Stimulated activated CD4-positive, alpha-beta T cell treated with anti-CD3 and anti-CD28 coated beads, TNF-alpha, amount 100 ng/mL, for 24 hours (primary cell): ENCODE measurements at regions not wholly inside any gene's neighbourhood (a gene's known extent, or its start where the extent isn't known, plus 50 kb on each side); places are given as distances from the start of the nearest gene placed in this dataset.

Experiments used
- DNase-seq, 3 experiments: peaks; one replicate each; pipeline ENCODE4 v3.0.0-alpha.2; 2020; ENCODE audit warnings: low read depth in 3 of 3

GRCh38 chr3:95352471-95352870 lies 1289.6 kb downstream of the NSUN3 start:
- DNase-seq: no peak

- no peak for DNase-seq
Measured at GRCh38 chr3:95354489-95354888, 1291.6 kb downstream of the NSUN3 start.

GRCh38 chr3:95356764-95357501 lies 1294.1 kb downstream of the NSUN3 start:
- DNase-seq: no peak

GRCh38 chr3:95387242-95388021 lies 1324.6 kb downstream of the NSUN3 start:
- DNase-seq: no peak

GRCh38 chr3:95389725-95390313 lies 1327.0 kb downstream of the NSUN3 start:
- DNase-seq: no peak

GRCh38 chr3:95394286-95394685 lies 1331.4 kb downstream of the NSUN3 start:
- no peak for DNase-seq

- DNase-seq: no peak
Measured at GRCh38 chr3:95399585-95399984, 1336.7 kb downstream of the NSUN3 start.

- DNase-seq: no peak
Measured at GRCh38 chr3:95401693-95402092, 1338.8 kb downstream of the NSUN3 start.

GRCh38 chr3:95407709-95408463 lies 1345.0 kb downstream of the NSUN3 start:
- DNase-seq: no peak

- no peak for DNase-seq
Measured at GRCh38 chr3:95408464-95408862, 1345.6 kb downstream of the NSUN3 start.

- no peak for DNase-seq
Measured at GRCh38 chr3:95418251-95418650, 1355.4 kb downstream of the NSUN3 start.

GRCh38 chr3:95424279-95424678 lies 1361.4 kb downstream of the NSUN3 start:
- DNase-seq: no peak

- DNase-seq: no peak
Measured at GRCh38 chr3:95434491-95434890, 1371.6 kb downstream of the NSUN3 start.

- DNase-seq: no peak
Measured at GRCh38 chr3:95437409-95437808, 1374.5 kb downstream of the NSUN3 start.

- no peak for DNase-seq
Measured at GRCh38 chr3:95438274-95438673, 1375.4 kb downstream of the NSUN3 start.

- no peak for DNase-seq
Measured at GRCh38 chr3:95442766-95443165, 1371.6 kb upstream of the EPHA6 start.

GRCh38 chr3:95449841-95450240 lies 1364.6 kb upstream of the EPHA6 start:
- no peak for DNase-seq

- DNase-seq: no peak
Measured at GRCh38 chr3:95453242-95453641, 1361.2 kb upstream of the EPHA6 start.

GRCh38 chr3:95456835-95457234 lies 1357.6 kb upstream of the EPHA6 start:
- no peak for DNase-seq

- no peak for DNase-seq
Measured at GRCh38 chr3:95459706-95460105, 1354.7 kb upstream of the EPHA6 start.

- DNase-seq: no peak
Measured at GRCh38 chr3:95460274-95460673, 1354.1 kb upstream of the EPHA6 start.

- no peak for DNase-seq
Measured at GRCh38 chr3:95462161-95462560, 1352.2 kb upstream of the EPHA6 start.
